Peyer's patch (tissue), 4 donors: ENCODE measurements at regions not wholly inside any gene's neighbourhood (a gene's known extent, or its start where the extent isn't known, plus 50 kb on each side); places are given as distances from the start of the nearest gene placed in this dataset.

Source experiments
- CTCF ChIP-seq, 6 experiments: fragments of 450-650 bp in 4 of 6; fragments of 200-600 bp in 2 of 6; sonication (generic) in 1 of 6; IDR thresholded peaks; one replicate each; pipeline ENCODE4 v1.5.1; 2017 to 2019; ENCODE audit warnings: antibody characterized with exemption in 6 of 6, mild to moderate bottlenecking in 3 of 6, moderate library complexity in 1 of 6
- POLR2A ChIP-seq, 2 donors: fragments of 450-650 bp; IDR thresholded peaks; one replicate each; pipeline ENCODE4 v1.5.1; 2017; ENCODE audit warnings: antibody characterized with exemption in 2 of 2, mild to moderate bottlenecking in 2 of 2, moderate library complexity in 2 of 2

GRCh38 chr4:97105347-97106099, 1037.8 kb downstream of the STPG2 start:
- TF ChIP-seq CTCF (IDR thresholded peaks at IDR 0.05): no peak
- TF ChIP-seq POLR2A (IDR thresholded peaks at IDR 0.05): no peak
